ENCODE measurements at regions not wholly inside any gene's neighbourhood (a gene's known extent, or its start where the extent isn't known, plus 50 kb on each side); places are given as distances from the start of the nearest gene placed in this dataset.

DNA sequence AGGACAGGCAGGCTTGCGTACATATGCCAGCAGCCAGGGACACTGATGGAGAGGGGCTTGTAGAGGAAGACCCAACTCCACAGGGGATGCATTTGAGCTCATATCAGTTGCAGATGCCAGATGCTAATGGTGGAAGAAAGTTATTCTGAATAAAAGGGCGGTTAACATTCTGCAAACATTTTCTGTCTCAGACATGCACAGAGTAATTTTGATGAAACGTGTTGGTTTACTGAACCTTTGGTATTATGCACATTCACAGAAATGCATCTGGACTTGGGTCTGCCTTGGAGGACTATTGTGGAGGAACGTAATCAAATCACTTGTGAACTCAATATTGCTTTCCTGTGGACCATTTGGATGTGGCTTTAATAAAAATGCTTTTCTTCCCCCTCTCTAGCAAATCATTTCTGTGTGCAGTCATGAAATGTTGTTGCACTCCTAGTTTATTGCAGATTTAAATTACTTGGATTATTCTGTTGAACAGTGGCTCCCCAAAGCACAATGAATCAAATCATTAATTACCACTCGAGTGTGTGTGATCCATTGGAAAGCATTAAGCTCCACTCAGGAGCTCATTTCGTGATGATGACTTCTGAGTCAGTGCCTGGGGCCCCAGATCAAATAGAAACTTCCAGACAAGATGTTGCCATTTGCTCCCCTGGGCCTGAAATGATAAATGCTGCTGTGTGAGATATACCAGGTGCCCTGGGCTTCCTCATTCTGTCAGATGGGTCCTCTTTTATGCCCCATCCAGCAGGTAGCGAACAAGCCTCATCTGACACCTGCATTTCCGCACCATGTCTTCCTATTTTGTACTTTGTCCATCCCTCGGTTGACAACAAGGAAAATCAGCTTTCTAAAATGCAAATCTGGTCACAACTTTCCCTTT lies 697.0 kb upstream of the HS6ST1 start:
- H3K9ac ChIP-seq (ENCODE audit: low read depth in 1 of 2, low read length in 2 of 2) = no peak overlapping the region
- H3K27me3 ChIP-seq (ENCODE audit: control insufficient read depth in 4 of 4, insufficient read depth in 4 of 4, low read length in 3 of 4) = no peaks in the 10 kb centered on the region
- TF ChIP-seq GABPA (IDR thresholded peaks at IDR 0.05 in 1 of 2, conservative IDR thresholded peaks at IDR 0.05 in 1 of 2) (no peak), YY1 (IDR thresholded peaks at IDR 0.05) (no peak)
- no peak overlapping the region for H3K4me3 ChIP-seq (ENCODE audit: low read depth in 1 of 3, low read length in 3 of 3)
- no peaks in the 10 kb centered on the region for H3K36me3 ChIP-seq (ENCODE audit: control insufficient read depth in 4 of 4, insufficient read depth in 3 of 4, low read depth in 1 of 4, low read length in 3 of 4)
- no peaks in the 10 kb centered on the region for H3K4me1 ChIP-seq (ENCODE audit: control insufficient read depth in 4 of 4, insufficient read depth in 4 of 4, low read length in 3 of 4)
- WGBS = 83% methylated on average over 9 of the region's 9 CpGs
- H3K9me3 ChIP-seq (ENCODE audit: control insufficient read depth in 4 of 4, low read length in 3 of 4) = no peaks in the 10 kb centered on the region
- DNase-seq (ENCODE audit: low spot score) = no peak
- H3K27ac ChIP-seq (ENCODE audit: low read depth in 1 of 2, low read length in 2 of 2) = no peak overlapping the region

DNA sequence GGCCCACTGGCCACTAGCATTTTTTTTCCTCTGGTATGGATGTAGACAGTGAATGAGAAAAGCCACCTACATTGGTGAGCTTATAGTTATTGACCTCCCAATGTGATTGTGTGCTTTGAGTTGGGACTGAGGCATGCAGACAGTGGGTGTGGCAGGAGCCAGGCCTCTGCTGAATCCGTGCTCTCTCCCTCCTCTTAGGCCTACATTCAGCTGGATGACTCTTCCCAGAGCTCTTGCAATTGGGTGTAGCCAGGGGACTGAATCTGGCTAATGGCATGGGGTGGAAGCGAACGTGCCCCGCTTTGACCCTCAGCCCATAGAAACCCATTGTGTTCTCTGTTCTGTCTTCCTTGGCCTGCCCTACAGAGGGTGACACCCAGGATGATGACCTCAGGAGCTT lies 698.3 kb upstream of the HS6ST1 start:
- Histone ChIP-seq H3K4me1 (ENCODE audit: control insufficient read depth in 4 of 4, insufficient read depth in 4 of 4, low read length in 3 of 4) (no peaks in the 10 kb centered on the region), H3K9me3 (ENCODE audit: control insufficient read depth in 4 of 4, low read length in 3 of 4) (no peaks in the 10 kb centered on the region), H3K4me3 (ENCODE audit: low read depth in 1 of 3, low read length in 3 of 3) (no peak overlapping the region), H3K9ac (ENCODE audit: low read depth in 1 of 2, low read length in 2 of 2) (no peak overlapping the region), H3K36me3 (ENCODE audit: control insufficient read depth in 4 of 4, insufficient read depth in 3 of 4, low read depth in 1 of 4, low read length in 3 of 4) (no peaks in the 10 kb centered on the region), H3K27me3 (ENCODE audit: control insufficient read depth in 4 of 4, insufficient read depth in 4 of 4, low read length in 3 of 4) (no peaks in the 10 kb centered on the region), H3K27ac (ENCODE audit: low read depth in 1 of 2, low read length in 2 of 2) (no peak overlapping the region)
- DNase-seq (ENCODE audit: low spot score) = no peak
- WGBS = 94% methylated on average over 4 of the region's 4 CpGs
- TF ChIP-seq FOXA1 (IDR thresholded peaks at IDR 0.05) (no peak), TAF1 (conservative IDR thresholded peaks at IDR 0.05) (no peak), NR2F2 (IDR thresholded peaks at IDR 0.05) (no peak), JUND (IDR thresholded peaks at IDR 0.05) (no peak), HNF4G (IDR thresholded peaks at IDR 0.05) (no peak), RAD21 (IDR thresholded peaks at IDR 0.05) (no peak), EGR1 (IDR thresholded peaks at IDR 0.05; ENCODE audit: low read depth in 2 of 2) (no peak), FOXA2 (IDR thresholded peaks at IDR 0.05) (no peak)
- TF ChIP-seq, protein P1, sequence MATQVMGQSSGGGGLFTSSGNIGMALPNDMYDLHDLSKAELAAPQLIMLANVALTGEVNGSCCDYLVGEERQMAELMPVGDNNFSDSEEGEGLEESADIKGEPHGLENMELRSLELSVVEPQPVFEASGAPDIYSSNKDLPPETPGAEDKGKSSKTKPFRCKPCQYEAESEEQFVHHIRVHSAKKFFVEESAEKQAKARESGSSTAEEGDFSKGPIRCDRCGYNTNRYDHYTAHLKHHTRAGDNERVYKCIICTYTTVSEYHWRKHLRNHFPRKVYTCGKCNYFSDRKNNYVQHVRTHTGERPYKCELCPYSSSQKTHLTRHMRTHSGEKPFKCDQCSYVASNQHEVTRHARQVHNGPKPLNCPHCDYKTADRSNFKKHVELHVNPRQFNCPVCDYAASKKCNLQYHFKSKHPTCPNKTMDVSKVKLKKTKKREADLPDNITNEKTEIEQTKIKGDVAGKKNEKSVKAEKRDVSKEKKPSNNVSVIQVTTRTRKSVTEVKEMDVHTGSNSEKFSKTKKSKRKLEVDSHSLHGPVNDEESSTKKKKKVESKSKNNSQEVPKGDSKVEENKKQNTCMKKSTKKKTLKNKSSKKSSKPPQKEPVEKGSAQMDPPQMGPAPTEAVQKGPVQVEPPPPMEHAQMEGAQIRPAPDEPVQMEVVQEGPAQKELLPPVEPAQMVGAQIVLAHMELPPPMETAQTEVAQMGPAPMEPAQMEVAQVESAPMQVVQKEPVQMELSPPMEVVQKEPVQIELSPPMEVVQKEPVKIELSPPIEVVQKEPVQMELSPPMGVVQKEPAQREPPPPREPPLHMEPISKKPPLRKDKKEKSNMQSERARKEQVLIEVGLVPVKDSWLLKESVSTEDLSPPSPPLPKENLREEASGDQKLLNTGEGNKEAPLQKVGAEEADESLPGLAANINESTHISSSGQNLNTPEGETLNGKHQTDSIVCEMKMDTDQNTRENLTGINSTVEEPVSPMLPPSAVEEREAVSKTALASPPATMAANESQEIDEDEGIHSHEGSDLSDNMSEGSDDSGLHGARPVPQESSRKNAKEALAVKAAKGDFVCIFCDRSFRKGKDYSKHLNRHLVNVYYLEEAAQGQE (IDR thresholded peaks at IDR 0.05) = no peak
- TF ChIP-seq, protein P2, sequence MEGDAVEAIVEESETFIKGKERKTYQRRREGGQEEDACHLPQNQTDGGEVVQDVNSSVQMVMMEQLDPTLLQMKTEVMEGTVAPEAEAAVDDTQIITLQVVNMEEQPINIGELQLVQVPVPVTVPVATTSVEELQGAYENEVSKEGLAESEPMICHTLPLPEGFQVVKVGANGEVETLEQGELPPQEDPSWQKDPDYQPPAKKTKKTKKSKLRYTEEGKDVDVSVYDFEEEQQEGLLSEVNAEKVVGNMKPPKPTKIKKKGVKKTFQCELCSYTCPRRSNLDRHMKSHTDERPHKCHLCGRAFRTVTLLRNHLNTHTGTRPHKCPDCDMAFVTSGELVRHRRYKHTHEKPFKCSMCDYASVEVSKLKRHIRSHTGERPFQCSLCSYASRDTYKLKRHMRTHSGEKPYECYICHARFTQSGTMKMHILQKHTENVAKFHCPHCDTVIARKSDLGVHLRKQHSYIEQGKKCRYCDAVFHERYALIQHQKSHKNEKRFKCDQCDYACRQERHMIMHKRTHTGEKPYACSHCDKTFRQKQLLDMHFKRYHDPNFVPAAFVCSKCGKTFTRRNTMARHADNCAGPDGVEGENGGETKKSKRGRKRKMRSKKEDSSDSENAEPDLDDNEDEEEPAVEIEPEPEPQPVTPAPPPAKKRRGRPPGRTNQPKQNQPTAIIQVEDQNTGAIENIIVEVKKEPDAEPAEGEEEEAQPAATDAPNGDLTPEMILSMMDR (IDR thresholded peaks at IDR 0.05; ENCODE audit: low read depth, low read length, missing input control) = no peak
- TF ChIP-seq, protein P3, sequence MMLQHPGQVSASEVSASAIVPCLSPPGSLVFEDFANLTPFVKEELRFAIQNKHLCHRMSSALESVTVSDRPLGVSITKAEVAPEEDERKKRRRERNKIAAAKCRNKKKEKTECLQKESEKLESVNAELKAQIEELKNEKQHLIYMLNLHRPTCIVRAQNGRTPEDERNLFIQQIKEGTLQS (IDR thresholded peaks at IDR 0.05) = no peak

Measured in liver (tissue), 8 donors.